GM23338 (cell line): ENCODE measurements at regions not wholly inside any gene's neighbourhood (a gene's known extent, or its start where the extent isn't known, plus 50 kb on each side); places are given as distances from the start of the nearest gene placed in this dataset.
A peak's percentile ranks its signal among the peaks of the same experiment; 100 is the strongest.

ENCODE experiments used
- ATAC-seq: fragments of 200-7000 bp; cut with Tn5 transposase; 3 replicates; pipeline ENCODE4 v1.9.1; 2020
- DNase-seq: peaks from one replicate; pipeline ENCODE4 v3.0.0-alpha.2; 2015; ENCODE audit warnings: low spot score
- H2AFZ ChIP-seq: fragments of 200-600 bp; sonication (generic); 2 replicates; pipeline ENCODE4 v1.8.0; 2016; ENCODE audit warnings: antibody characterized with exemption, mild to moderate bottlenecking, moderate library complexity
- H3F3A ChIP-seq: fragments of 200-600 bp; sonication (generic); replicated peaks from 2 replicates; pipeline ENCODE4 v1.8.0; 2017; ENCODE audit warnings: antibody characterized with exemption, mixed run types, low read depth
- H3K27ac ChIP-seq: fragments of 200-600 bp; sonication (generic); 2 replicates; pipeline ENCODE4 v1.6.1; 2016; ENCODE audit warnings: low read depth
- H3K27me3 ChIP-seq: fragments of 200-600 bp; sonication (generic); 2 replicates; pipeline ENCODE4 v1.8.0; 2016; ENCODE audit warnings: mild to moderate bottlenecking, mixed run types, moderate library complexity; ENCODE audit not compliant: insufficient read depth
- H3K36me3 ChIP-seq: fragments of 200-600 bp; sonication (generic); 2 replicates; pipeline ENCODE4 v1.8.0; 2016; ENCODE audit warnings: mild to moderate bottlenecking; ENCODE audit not compliant: insufficient read depth
- H3K4me1 ChIP-seq: fragments of 200-600 bp; sonication (generic); 2 replicates; pipeline ENCODE4 v1.8.0; 2016; ENCODE audit warnings: mild to moderate bottlenecking, moderate library complexity; ENCODE audit not compliant: insufficient read depth
- H3K4me2 ChIP-seq: fragments of 200-600 bp; sonication (generic); 2 replicates; pipeline ENCODE4 v1.7.1; 2017; ENCODE audit warnings: mixed run types
- H3K4me3 ChIP-seq: fragments of 200-600 bp; sonication (generic); 2 replicates; pipeline ENCODE4 v1.6.1; 2016; ENCODE audit warnings: mixed run types
- H3K79me2 ChIP-seq: fragments of 200-600 bp; sonication (generic); replicated peaks from 2 replicates; pipeline ENCODE4 v1.8.0; 2017; ENCODE audit warnings: mild to moderate bottlenecking; ENCODE audit not compliant: insufficient read depth
- H3K9me2 ChIP-seq: fragments of 200-600 bp; sonication (generic); 2 replicates; pipeline ENCODE4 v1.8.0; 2017; ENCODE audit not compliant: insufficient read depth
- H4K20me1 ChIP-seq: fragments of 200-600 bp; sonication (generic); replicated peaks from 2 replicates; pipeline ENCODE4 v1.8.0; 2017; ENCODE audit warnings: mild to moderate bottlenecking; ENCODE audit not compliant: insufficient read depth
- H3K27ac Mint-ChIP-seq: 2 replicates; pipeline ENCODE4 v1.8.0; 2020; ENCODE audit warnings: inconsistent platforms, mild to moderate bottlenecking, moderate library complexity, mixed read lengths
- H3K27me3 Mint-ChIP-seq: 3 replicates; pipeline ENCODE4 v1.8.0; 2022; ENCODE audit warnings: low read depth, mild to moderate bottlenecking, moderate library complexity, mixed read lengths, inconsistent platforms; ENCODE audit not compliant: insufficient read depth, poor library complexity
- H3K36me3 Mint-ChIP-seq: 3 replicates; pipeline ENCODE4 v1.8.0; 2021; ENCODE audit warnings: low read depth, mild to moderate bottlenecking, inconsistent platforms, moderate library complexity, mixed read lengths
- H3K4me1 Mint-ChIP-seq: 3 replicates; pipeline ENCODE4 v1.8.0; 2020; ENCODE audit warnings: mild to moderate bottlenecking, inconsistent platforms, mixed read lengths
- H3K4me3 Mint-ChIP-seq: 3 replicates; pipeline ENCODE4 v1.8.0; 2021; ENCODE audit warnings: moderate library complexity, mild to moderate bottlenecking, inconsistent platforms, mixed read lengths
- H3K9me3 Mint-ChIP-seq: 3 replicates; pipeline ENCODE4 v1.8.0; 2020; ENCODE audit warnings: moderate library complexity, mild to moderate bottlenecking, inconsistent platforms, mixed read lengths
- CTCF ChIP-seq, 2 experiments: fragments of 200-600 bp in 1 of 2; sonication (generic) in 1 of 2; conservative IDR thresholded peaks; 2 replicates each; pipeline versions ENCODE4 v1.5.1 to v1.6.1; 2016 to 2017; ENCODE audit warnings: antibody characterized with exemption in 2 of 2, low read depth in 2 of 2, mild to moderate bottlenecking in 2 of 2, moderate library complexity in 1 of 2
- EZH2 ChIP-seq: fragments of 200-600 bp; sonication (generic); IDR thresholded peaks from one replicate; pipeline ENCODE4 v1.8.0; 2017; ENCODE audit warnings: antibody characterized with exemption, mild to moderate bottlenecking, low read depth; ENCODE audit not compliant: unreplicated experiment
- EZH2phosphoT487 ChIP-seq: fragments of 200-600 bp; sonication (generic); IDR thresholded peaks from one replicate; pipeline ENCODE4 v1.8.1; 2018; ENCODE audit warnings: antibody characterized with exemption; ENCODE audit not compliant: unreplicated experiment
- JUNB ChIP-seq: IDR thresholded peaks from one replicate; pipeline ENCODE4 v1.6.1; 2016; ENCODE audit warnings: antibody characterized with exemption; ENCODE audit not compliant: unreplicated experiment
- POLR2AphosphoS5 ChIP-seq: IDR thresholded peaks from 2 replicates; pipeline ENCODE4 v1.6.1; 2016; ENCODE audit warnings: antibody characterized with exemption, low read depth
- ZNF462 ChIP-seq: fragments of 250-450 bp; sonication (Bioruptor Pico); IDR thresholded peaks from 2 replicates; pipeline ENCODE4 v1.5.0; 2020; ENCODE audit warnings: mild to moderate bottlenecking, moderate library complexity

GRCh38 chr4:132865458-132865857, 283.6 kb upstream of the PCDH10 start:
- Histone ChIP-seq H3K27ac (no peak overlapping the region), H3K4me3 (no peak overlapping the region), H3K4me2 (no peak overlapping the region), H3K4me1 (no peaks in the 10 kb centered on the region), H4K20me1 (no peaks in the 10 kb centered on the region), H3K9me2 (0 out of 2 replicates have a peak, but pooled peaks cover 6% of the 10 kb centered on the region), H3F3A (no peaks in the 10 kb centered on the region), H3K36me3 (no peaks in the 10 kb centered on the region), H3K27me3 (no peaks in the 10 kb centered on the region), H2AFZ (no peak overlapping the region), H3K79me2 (no peaks in the 10 kb centered on the region)
- H3K9me3 Mint-ChIP-seq: no peaks in the 10 kb centered on the region; the same call in 2 of the 3 replicates
- no peak overlapping the region for H3K4me3 Mint-ChIP-seq
- no peaks in the 10 kb centered on the region for H3K36me3 Mint-ChIP-seq
- no peak overlapping the region for H3K27ac Mint-ChIP-seq
- ATAC-seq: no peak
- DNase-seq: no peak
- H3K4me1 Mint-ChIP-seq: peaks cover 6% of the 10 kb centered on the region; the same call in 1 of the 3 replicates
- TF ChIP-seq JUNB (no peak), CTCF (conservative IDR thresholded peaks at IDR 0.05; ENCODE audit: low read depth in 2 of 2) (no peak)
- H3K27me3 Mint-ChIP-seq: no peaks in the 10 kb centered on the region

- Histone ChIP-seq H2AFZ (no peak overlapping the region), H3K36me3 (no peaks in the 10 kb centered on the region), H3K79me2 (no peaks in the 10 kb centered on the region), H4K20me1 (no peaks in the 10 kb centered on the region), H3K4me3 (no peak overlapping the region), H3F3A (no peaks in the 10 kb centered on the region), H3K27me3 (no peaks in the 10 kb centered on the region), H3K27ac (no peak overlapping the region), H3K4me1 (no peaks in the 10 kb centered on the region), H3K9me2 (0 out of 2 replicates have a peak, but pooled peaks cover 6% of the 10 kb centered on the region), H3K4me2 (no peak overlapping the region)
- no peak for TF ChIP-seq EZH2phosphoT487
- TF ChIP-seq EZH2: no peak
- peaks cover 6% of the 10 kb centered on the region; the same call in 1 of the 3 replicates for H3K4me1 Mint-ChIP-seq
- DNase-seq: no peak
- no peaks in the 10 kb centered on the region; the same call in 2 of the 3 replicates for H3K9me3 Mint-ChIP-seq
- no peak for ATAC-seq
- no peaks in the 10 kb centered on the region for H3K27me3 Mint-ChIP-seq
- H3K36me3 Mint-ChIP-seq: no peaks in the 10 kb centered on the region
- H3K4me3 Mint-ChIP-seq: no peak overlapping the region
- no peak overlapping the region for H3K27ac Mint-ChIP-seq
Observed at GRCh38 chr4:132865922-132866321, 283.2 kb upstream of the PCDH10 start.

- Histone ChIP-seq H4K20me1 (no peaks in the 10 kb centered on the region), H3K36me3 (no peaks in the 10 kb centered on the region), H3K4me2 (no peak overlapping the region), H3K27ac (no peak overlapping the region), H3K27me3 (no peaks in the 10 kb centered on the region), H3K9me2 (0 out of 2 replicates have a peak, but pooled peaks cover 6% of the 10 kb centered on the region), H3K4me1 (no peaks in the 10 kb centered on the region), H3F3A (no peaks in the 10 kb centered on the region), H2AFZ (0 out of 2 replicates have a peak overlapping the region, but pooled peaks have one; percentile 32), H3K79me2 (no peaks in the 10 kb centered on the region), H3K4me3 (no peak overlapping the region)
- Mint-ChIP-seq H3K4me1 (peaks cover 6% of the 10 kb centered on the region; the same call in 1 of the 3 replicates), H3K27me3 (no peaks in the 10 kb centered on the region), H3K27ac (no peak overlapping the region), H3K4me3 (no peak overlapping the region), H3K9me3 (no peaks in the 10 kb centered on the region; the same call in 2 of the 3 replicates), H3K36me3 (no peaks in the 10 kb centered on the region)
- DNase-seq (no peak), ATAC-seq (no peak)
- TF ChIP-seq POLR2AphosphoS5: no peak
- no peak for TF ChIP-seq ZNF462 (CRISPR knock-in tag)
Observed at GRCh38 chr4:132866616-132867015, 282.5 kb upstream of the PCDH10 start.
